Activated T-cell treated with anti-CD3 and anti-CD28 coated beads for 1 hour (primary cell): ENCODE measurements at regions not wholly inside any gene's neighbourhood (a gene's known extent, or its start where the extent isn't known, plus 50 kb on each side); places are given as distances from the start of the nearest gene placed in this dataset.

Source experiments
- DNase-seq: peaks from one replicate; pipeline ENCODE4 v3.0.0-alpha.2; 2020; ENCODE audit warnings: low read depth

DNA sequence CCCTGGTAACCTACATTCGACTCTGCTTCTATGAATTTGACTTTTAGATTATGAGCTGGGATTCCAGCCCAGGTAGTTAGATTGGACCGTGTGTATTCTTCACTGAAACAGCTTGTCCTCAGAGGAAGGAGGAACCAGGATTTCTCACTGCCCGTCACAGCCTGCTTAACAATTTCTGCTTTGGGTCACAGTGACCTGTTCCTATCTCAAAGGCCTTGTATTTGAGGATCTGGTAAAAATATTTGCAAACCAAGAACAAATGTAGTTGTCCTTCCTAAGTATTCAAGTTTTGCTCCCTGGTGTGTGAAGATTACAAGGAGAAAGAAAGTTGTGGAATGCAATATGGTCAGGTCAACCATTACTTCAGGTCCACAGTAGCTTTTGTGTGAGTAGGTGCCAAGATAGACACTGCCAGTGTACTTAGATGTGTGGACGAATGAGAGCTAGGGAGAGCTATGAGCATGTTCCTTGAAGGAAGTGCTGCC lies 55.1 kb downstream of the KIF4B start:
- DNase-seq = no peak

DNA sequence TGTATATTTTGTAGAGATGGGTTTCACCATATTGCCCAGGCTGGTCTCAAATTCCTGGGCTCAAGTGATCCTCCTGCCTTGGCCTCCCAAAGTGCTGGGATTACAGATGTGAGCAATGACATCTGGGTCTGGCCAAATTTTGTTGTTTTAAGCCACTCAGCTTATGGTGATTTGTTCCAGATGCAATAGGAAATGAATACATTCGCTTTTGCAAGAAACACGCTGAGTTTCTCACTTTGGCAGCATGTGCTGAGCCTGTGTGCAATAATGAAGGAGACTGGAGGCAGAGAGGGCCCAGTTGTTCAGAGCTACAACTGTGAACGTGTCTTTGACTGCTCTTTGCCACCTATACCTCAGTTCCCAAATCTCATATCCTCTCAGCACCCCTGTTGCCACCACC lies 56.4 kb downstream of the KIF4B start:
- DNase-seq = no peak

DNA sequence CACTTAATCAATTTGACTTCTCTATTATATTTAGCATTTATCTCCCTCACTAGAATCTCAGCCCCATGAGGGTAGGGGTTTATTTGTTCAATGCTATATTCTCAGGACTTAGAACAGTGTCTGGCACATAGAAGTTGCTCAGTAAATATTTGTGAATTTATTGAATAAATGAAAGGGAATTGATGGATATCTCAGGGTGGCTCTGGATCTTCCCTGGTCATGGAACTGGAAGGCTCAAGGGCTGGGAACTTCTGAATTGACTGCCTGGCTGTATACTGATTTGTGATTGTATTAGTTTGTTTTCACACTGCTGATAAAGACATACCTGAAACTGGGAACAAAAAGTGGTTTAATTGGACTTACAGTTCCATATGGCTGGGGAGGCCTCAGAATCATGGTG lies 57.2 kb downstream of the KIF4B start:
- DNase-seq = no peak

DNA sequence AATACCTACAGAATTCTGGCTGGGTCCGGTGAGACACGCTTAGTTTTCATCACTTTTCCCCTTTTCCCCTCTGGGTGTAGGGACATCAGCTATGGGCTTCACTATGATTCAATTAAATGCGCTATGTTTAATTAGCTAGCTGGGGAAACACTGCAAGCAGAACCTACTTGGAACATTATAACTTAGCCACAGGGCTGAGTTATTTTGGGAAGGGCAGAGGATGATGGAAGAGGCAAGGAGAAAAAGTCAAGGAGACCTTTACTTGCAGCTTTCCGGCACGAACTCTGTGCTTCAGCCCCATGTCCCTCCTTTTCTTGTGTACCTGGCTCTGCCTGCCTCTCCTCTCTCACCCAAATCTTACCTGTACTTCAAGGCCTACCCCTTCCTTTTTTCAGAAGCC lies 62.8 kb downstream of the KIF4B start:
- DNase-seq = no peak

DNA sequence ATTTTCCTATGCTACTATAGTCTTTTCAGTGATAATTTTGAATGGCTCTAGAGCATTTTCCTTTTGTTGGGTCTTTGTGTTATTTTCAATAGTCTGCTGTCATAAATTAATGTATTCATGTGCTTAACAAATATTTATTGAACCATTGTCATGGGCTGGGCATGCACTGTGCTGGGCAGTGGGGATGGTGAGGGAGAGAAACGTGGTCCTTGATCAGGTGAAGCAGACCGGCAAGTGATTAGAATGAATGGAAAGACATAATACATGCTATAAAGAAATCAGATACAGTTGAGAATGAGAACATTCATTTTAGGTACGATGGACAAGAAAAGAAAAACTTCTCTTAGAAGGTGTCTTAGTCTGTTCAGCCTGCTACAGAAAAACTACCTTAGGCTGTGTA lies 66.1 kb downstream of the KIF4B start:
- no peak for DNase-seq

DNA sequence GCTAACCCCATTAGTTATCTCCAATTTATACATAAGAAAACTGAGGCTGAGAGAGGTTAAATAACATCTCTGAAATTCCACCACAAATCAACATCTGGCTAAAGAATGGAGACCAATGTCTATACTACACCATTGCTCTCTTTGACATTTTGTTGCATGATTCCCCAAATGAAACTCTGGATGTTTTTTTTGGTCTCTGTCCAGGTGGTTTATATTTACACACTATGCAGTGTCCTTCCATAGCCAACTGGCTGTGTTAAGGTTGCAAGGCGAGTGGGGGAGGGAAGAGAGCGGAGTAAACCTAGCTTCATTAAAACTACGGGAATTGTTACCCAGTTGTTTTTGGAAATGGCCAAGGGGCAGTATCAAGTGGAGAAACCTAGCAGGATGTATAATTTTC lies 67.2 kb downstream of the KIF4B start:
- no peak for DNase-seq

DNA sequence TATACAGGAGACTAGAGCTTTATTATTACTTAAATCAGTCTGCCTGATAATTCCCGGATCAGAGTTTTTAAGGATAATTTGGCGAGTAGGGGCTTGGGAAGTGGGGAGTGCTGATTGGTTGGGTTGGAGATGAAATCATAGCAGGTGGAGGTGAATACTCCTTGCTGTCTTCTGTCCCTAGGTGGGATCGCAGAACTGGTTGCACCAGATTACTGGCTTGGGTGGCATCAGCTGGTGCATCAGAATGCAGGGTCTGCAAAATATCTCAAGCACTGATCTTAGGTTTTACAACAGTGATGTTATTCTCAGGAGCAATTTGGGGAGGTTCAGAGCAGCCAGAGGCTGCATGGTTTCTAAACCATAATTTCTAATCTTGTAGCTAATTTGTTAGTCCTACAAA lies 68.1 kb downstream of the KIF4B start:
- no peak for DNase-seq

DNA sequence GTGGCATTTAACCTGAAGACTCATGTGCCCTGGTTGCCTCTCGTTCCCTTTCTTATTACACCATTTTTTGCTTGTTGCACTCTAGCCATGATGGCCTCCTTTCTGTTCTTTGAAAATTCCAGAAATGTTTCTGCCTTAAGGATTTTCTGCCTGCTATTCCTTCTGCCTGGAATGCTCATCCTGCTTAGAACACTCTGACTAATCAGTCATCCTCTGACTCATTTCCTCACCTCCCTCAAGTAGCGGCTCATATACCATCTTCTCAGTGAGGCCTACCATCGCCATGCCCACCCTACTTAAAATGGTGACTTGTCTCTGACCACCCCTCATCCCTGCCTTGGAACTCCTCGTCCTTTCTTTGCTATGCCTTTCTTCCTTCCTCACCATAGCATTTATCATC lies 68.8 kb downstream of the KIF4B start:
- DNase-seq = no peak

DNA sequence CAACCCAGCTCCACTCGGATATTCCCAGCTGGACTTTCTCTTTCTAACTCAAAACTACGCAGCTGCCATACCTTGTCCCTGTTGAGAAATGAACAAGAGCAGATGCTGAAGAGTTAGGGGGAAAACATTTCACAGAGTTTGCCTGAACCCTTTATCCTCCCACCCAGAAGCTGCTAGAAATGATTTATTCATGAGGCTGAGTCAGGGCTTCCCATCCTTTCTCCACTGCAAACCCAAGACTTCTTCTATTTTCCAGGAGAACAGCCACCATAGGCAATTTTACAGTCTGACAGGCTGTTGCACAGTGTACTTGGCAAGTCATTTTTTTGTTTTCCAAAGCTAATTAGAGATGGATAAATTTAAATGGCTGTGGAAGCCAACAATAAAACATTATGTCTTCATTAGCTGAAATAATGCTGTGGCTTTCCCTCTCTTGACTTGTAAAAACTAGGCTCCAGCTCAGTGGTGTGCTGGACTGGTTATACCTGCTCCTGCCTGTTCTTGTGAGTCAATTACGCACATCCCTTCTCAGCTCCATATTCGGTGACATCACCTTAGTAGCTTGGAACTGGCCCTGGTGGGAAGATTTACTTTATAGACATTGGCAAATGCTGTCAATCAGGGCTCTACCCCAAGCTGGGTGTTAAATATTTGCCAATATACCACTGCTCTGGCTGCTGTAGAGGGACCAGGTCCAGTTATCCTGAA lies 71.9 kb downstream of the KIF4B start:
- no peak for DNase-seq

DNA sequence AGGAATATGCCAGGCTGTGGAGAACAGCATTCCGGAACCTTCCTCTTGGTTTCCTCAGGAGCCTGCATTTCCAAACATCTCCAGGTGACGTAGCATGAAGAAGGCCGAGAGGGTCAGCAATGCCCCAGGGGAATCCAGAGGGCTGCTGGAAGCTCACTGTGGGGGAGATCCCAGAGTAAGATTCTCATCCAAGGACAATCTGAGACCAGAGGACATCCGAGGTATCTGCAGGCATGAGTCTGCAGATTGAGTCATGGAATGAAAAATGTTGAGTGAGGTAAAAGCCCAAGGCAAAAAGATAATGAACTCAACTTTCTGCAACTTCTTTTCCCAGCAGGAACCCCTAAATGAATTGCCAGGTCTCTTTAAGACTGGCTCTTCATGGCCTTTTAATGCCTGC lies 73.5 kb downstream of the KIF4B start:
- no peak for DNase-seq

DNA sequence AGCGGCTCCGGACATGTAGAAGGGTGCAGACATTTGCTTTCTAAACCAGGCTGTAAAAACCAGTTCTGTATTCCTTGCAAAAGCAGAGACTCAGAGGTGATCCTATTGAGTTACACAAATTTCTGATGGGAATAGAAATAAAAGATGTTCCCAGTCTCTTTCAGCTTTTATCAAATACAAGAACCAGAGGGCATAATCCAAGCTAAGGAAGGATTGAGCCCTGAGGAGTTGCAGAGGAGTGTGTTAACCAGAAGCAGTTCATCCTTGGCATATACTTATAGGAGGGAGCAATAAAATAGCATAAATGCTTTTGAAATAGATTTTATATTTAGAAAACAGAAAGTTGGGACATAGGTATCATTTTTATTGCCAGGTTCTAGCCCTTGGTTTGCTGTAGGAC lies 75.3 kb downstream of the KIF4B start:
- DNase-seq = no peak

DNA sequence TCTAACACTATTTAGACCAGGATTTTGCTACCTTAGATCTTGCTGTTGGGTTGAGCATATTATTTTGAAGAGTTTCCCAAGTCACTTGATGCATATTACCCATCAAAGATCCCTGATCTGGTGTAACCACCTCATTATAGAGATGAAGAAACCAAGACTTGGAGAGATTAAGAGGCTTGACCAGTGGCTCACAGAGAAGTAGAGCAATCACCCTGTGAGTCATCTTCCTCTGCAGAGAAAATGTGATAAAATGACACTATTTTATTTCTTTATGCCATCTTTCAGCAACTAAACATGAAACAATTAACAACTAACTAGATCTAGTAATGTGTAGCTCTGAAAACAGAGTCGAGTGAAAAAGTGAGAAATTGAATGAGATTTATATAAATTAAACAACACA lies 76.1 kb downstream of the KIF4B start:
- DNase-seq = no peak

DNA sequence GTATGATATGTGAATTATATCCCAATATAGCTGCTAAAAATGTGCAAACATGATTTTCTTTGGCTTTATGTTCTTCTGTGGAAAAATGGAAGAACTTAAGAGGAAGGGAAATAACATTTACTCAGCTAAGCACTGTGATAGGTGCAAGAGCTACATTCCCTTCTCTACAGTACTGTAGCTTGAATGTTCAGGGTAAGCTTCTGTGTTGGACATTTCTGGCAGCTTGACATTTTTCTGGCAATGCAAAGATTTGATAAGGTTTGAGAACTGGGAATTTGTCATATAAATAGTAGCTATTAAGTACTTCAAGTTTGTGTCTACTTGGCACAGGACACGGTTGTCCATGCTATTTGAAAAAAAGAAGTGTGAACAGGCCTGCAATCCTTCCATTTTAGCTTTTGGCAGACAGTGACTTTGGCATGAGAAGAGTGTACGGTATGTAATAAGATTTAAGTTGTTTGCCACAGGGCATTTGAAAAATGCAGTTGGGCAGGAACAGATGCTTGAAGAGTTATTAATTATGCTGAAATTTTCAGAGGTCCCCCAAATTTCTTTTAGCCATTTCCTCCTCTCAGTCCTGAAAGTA lies 77.6 kb downstream of the KIF4B start:
- no peak for DNase-seq

DNA sequence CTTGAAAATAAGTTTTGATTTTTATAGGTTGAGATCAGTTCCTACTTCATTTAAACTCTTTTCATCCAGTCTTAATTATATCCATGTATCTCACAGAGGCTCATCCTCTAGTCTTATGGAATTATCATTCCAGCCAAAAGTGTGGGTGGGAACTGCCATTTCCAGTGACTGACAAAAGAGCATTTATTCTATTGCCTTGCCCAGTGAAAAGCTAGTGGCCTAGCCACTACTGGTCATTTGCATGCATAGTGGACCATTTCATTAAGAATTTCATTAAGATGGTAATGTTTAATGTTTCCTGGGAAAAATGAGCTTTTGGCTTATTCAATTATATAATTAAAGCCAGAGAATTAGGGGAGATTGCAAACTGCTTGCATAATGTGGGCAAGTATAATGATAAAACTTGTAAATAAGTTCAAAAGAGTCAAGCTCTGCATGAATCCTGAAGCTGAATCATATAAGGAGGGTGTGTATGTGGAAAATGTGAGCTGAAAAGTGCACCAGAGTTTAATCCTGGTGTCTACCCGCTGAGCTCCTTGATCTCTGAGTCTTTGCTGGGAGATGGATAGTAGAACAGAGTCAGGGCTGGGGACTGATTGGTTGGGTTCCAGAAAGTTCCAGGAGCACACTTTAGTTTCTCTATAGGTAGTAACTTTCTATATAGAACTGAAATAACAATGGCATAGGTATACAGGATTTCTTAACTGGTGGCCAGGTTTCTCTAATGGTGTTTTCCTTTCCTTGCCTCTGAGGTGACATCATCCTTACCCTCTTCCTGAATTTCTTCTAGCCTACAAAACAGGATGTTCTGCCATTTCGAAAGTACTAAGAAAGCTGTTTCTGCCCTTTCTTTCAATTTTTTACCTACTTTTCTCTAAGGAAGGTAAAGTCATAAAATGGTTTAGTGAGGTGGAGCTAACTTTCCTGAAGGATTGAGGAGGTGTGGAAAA lies 78.5 kb downstream of the KIF4B start:
- no peak for DNase-seq

DNA sequence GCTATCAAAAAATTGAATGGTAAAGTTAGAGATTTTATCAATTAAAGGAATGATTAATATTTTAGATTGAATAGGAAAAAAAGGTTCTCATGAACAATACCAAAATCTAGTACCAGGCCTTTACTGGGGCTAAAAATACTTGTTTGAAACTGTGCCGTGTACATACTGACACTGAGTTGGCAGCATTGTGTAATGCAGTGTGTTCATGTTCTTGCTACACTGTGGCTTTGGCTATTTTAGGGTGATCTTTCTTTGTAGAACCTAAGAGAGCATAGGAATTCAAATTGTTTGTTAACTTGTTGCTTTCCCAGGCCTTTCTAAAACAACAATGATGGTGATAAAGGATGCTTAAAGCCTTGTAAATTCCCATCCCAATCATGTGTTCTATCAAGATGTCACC lies 80.9 kb downstream of the KIF4B start:
- DNase-seq = no peak

DNA sequence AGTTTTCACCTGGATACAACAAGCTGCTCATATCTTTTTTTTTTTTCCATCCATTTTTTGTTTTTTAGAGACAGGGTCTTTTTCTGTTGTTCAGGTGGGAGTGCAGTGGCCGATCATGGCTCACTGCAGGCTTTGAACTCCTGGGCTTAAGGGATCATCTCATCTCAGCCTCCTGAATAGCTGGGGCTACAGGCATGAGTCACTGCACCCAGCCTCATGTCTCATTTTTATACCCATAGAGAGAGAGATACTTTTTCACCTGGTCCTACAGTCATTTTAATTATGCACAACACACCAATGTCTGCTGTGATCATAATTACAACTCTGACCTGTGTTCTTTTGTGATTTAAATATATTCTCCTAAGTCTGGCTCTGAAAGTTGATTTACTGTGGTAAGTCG lies 84.4 kb downstream of the KIF4B start:
- no peak for DNase-seq

DNA sequence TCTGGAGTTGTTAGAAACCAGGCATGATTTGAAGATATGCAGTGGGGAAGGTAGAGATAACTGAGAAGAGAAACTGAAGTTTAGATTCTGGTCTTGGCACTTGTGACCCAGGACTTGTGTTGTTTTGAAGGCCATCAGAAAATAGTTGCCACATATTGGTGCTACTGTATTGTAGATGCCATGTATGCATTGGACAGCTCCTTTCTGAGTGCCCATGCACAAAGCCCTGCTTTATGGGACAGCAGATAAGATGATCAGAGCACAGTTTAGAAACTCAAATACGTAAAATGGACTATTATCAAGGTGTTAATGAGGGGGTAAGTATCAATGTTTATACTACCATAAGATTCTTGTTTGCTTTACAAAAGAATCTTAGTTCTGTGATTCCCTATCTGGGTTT lies 84.9 kb downstream of the KIF4B start:
- no peak for DNase-seq

DNA sequence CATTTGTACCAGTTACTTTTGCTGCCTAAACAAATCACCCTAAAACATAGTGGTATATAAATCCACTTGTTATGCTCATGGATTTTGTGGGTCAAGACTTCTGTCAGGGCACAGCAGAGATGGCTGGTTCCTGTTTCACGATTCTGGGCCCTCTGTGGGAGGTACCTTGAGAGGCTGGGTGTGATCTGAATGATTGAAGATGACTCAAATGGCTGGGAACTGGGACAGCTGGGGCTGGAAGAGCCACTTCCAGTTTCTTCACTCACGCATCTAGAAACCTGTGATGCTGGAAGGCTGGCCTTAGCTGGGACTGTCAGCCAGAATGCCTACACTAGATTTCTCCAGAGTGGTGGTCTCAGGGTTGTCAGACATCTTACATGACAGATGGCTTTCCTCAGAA lies 88.1 kb downstream of the KIF4B start:
- DNase-seq = no peak

DNA sequence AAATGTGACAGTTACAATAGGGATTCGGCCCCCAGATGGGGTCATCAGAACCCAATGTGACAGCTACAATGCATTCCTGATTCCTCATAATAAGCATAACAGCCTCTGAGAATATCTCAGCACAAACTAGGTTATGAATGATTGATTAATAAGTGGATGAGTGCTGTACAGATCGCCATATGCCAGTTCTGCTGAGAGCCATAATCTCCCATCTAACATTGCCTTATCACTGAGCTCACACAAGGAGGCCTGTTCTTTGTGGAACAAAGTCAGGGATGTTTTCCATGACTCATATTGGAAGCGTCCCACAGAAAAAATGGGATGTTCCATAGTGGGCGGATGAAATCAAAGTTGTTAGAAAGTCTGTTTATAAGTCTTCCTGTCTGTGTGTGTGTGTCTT lies 89.6 kb downstream of the KIF4B start:
- DNase-seq = no peak

DNA sequence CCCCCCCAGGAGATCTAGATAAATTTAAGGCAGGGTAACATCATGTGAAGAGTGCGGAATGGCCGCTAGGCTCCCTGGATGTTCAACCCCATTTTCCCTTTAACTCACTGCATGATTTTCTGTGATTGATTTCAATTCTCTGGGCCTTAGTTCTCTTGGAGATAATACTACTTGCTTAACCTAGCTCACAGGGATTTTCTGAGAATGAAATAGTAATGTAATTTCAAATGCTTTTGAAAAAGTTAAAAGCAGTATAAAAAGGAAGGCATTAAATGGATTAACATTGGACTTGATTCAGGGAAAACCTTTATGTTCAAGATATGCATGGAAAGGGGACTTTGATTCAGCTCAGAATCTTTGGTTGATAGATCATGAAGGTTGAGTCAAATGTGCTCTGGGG lies 90.9 kb downstream of the KIF4B start:
- DNase-seq = no peak

DNA sequence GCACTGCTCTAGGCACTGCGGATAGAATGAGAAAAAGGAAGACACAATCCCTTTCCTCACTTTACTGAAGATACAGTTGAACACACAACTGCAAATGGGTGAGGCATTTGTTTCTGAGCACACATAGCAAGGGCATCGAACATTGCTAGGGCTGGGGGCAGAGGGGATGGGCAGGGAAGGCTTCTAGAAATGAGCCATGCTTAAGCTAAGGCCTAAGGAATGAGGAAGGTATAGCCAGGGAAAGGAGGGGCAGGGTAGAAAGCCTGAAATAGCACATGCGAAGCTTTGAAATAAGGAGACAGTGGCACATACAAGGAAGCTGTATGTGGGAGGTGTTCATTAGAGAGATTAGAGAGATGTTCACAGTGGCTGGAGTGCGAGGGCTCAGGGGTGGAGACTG lies 92.7 kb downstream of the KIF4B start:
- DNase-seq = no peak

DNA sequence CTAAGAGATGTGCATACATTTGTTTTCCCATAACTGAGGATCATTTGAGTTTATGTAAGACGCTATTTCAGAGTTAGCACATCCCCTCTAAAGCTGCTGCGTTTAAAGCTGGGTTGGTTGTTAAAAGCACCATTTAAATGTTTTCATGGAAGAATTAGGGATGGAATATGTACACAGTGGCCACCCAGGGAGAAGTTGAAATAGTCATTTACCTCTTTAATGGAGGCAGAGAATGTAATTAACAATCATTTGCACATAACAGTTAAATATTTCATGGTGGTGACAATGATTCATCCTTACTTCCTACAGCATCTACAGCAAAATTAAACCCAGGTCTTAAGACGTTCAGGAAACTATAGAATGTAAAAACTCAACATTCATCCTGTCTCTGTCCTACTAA lies 100.3 kb downstream of the KIF4B start:
- DNase-seq = no peak

DNA sequence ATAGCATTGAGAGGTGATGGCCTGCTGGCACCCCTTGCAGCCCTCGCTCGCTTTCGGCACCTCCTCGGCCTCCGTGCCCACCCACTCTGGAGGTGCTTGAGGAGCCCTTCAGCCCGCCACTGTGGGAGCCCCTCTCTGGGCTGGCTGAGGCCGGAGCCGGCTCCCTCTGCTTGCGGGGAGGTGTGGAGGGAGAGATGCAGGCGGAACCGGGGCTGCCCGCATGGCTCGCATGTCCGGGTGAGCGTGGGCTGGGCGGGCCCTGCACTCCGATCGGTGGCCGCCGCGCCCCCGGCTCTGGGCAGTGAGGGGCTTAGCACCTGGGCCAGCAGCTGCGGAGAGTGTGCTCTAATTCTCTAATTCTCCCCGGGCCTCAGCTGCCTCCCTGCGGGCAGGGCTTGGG lies 101.1 kb downstream of the KIF4B start:
- no peak for DNase-seq
